Keratinocyte (primary cell): ENCODE measurements at regions not wholly inside any gene's neighbourhood (a gene's known extent, or its start where the extent isn't known, plus 50 kb on each side); places are given as distances from the start of the nearest gene placed in this dataset.

Source experiments
- EZH2 ChIP-seq: IDR thresholded peaks from one replicate; pipeline ENCODE4 v1.6.1; 2012; ENCODE audit warnings: inconsistent platforms, mild to moderate bottlenecking, low read length, moderate library complexity
- TF ChIP-seq, protein P1 (sequence below), 3 experiments: IDR thresholded peaks in 1 of 3; conservative IDR thresholded peaks in 1 of 3; optimal IDR thresholded peaks in 1 of 3; 2 replicates in 2 of 3; 3 replicates in 1 of 3; pipeline versions ENCODE3 to v1.5.1; 2011; ENCODE audit warnings: low read length in 3 of 3, mild to moderate bottlenecking in 3 of 3, moderate library complexity in 2 of 3, control low read depth in 1 of 3, inconsistent platforms in 1 of 3; ENCODE audit not compliant: insufficient read depth in 2 of 3; ENCODE audit errors: extremely low read depth in 1 of 3

- TF ChIP-seq, protein P1, sequence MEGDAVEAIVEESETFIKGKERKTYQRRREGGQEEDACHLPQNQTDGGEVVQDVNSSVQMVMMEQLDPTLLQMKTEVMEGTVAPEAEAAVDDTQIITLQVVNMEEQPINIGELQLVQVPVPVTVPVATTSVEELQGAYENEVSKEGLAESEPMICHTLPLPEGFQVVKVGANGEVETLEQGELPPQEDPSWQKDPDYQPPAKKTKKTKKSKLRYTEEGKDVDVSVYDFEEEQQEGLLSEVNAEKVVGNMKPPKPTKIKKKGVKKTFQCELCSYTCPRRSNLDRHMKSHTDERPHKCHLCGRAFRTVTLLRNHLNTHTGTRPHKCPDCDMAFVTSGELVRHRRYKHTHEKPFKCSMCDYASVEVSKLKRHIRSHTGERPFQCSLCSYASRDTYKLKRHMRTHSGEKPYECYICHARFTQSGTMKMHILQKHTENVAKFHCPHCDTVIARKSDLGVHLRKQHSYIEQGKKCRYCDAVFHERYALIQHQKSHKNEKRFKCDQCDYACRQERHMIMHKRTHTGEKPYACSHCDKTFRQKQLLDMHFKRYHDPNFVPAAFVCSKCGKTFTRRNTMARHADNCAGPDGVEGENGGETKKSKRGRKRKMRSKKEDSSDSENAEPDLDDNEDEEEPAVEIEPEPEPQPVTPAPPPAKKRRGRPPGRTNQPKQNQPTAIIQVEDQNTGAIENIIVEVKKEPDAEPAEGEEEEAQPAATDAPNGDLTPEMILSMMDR (optimal IDR thresholded peaks at IDR 0.05 in 1 of 3, IDR thresholded peaks at IDR 0.05 in 1 of 3, conservative IDR thresholded peaks at IDR 0.05 in 1 of 3; ENCODE audit: extremely low read depth in 1 of 3, insufficient read depth in 2 of 3, low read length in 3 of 3): no peak
- TF ChIP-seq EZH2: no peak
Observed at GRCh38 chr1:55447488-55447887, 232.3 kb upstream of the USP24 start.
